ENCODE measurements at regions not wholly inside any gene's neighbourhood (a gene's known extent, or its start where the extent isn't known, plus 50 kb on each side); places are given as distances from the start of the nearest gene placed in this dataset.

GRCh38 chr16:65704866-65705265, 583.0 kb upstream of the CDH11 start:
- TF ChIP-seq GATA3 (IDR thresholded peaks at IDR 0.05; ENCODE audit: low read depth, low read length) (no peak), GATA2 (IDR thresholded peaks at IDR 0.05; ENCODE audit: low read depth, low read length) (no peak)
